OCI-LY1 (cell line): ENCODE measurements at regions not wholly inside any gene's neighbourhood (a gene's known extent, or its start where the extent isn't known, plus 50 kb on each side); places are given as distances from the start of the nearest gene placed in this dataset.

Experiments
- H2AFZ ChIP-seq: fragments of 200-600 bp; sonication (generic), shearing (Covaris generic); 2 replicates; pipeline ENCODE4 v1.6.0; 2014; ENCODE audit warnings: antibody characterized with exemption, mild to moderate bottlenecking, low read length
- H3F3A ChIP-seq: fragments of 200-600 bp; sonication (generic), shearing (Covaris generic); 2 replicates; pipeline ENCODE4 v1.6.0; 2014; ENCODE audit warnings: mild to moderate bottlenecking, antibody characterized with exemption, low read length, moderate library complexity; ENCODE audit not compliant: insufficient read depth
- H3K27ac ChIP-seq: fragments of 200-600 bp; sonication (generic); 2 replicates; pipeline ENCODE4 v1.5.1; 2014; ENCODE audit warnings: low read length, mixed run types, mild to moderate bottlenecking, low read depth; ENCODE audit not compliant: poor library complexity, severe bottlenecking
- H3K27me3 ChIP-seq: fragments of 200-600 bp; sonication (generic); 2 replicates; pipeline ENCODE4 v1.6.0; 2014; ENCODE audit warnings: antibody characterized with exemption, mild to moderate bottlenecking, low read length, moderate library complexity; ENCODE audit not compliant: insufficient read depth
- H3K36me3 ChIP-seq: fragments of 200-600 bp; sonication (generic); 2 replicates; pipeline ENCODE4 v1.6.1; 2014; ENCODE audit warnings: mild to moderate bottlenecking, antibody characterized with exemption, low read length, moderate library complexity, mixed read lengths; ENCODE audit not compliant: insufficient read depth
- H3K4me1 ChIP-seq: fragments of 200-600 bp; sonication (generic); 2 replicates; pipeline ENCODE4 v1.5.1; 2014; ENCODE audit warnings: mild to moderate bottlenecking, low read length, moderate library complexity; ENCODE audit not compliant: insufficient read depth, severe bottlenecking
- H3K4me2 ChIP-seq: fragments of 200-600 bp; sonication (generic), shearing (Covaris generic); 2 replicates; pipeline ENCODE4 v1.6.1; 2014; ENCODE audit warnings: low read length
- H3K4me3 ChIP-seq: fragments of 200-600 bp; sonication (generic); 2 replicates; pipeline ENCODE4 v1.5.1; 2014; ENCODE audit warnings: low read length, low read depth, mild to moderate bottlenecking, mixed read lengths; ENCODE audit not compliant: poor library complexity, severe bottlenecking
- H3K79me2 ChIP-seq: fragments of 200-600 bp; shearing (Covaris generic); 2 replicates; pipeline ENCODE4 v1.6.1; 2016; ENCODE audit warnings: mixed run types, low read length, mixed read lengths; ENCODE audit not compliant: insufficient read depth
- H3K9ac ChIP-seq: fragments of 200-600 bp; sonication (generic), shearing (Covaris generic); 2 replicates; pipeline ENCODE4 v1.6.1; 2014; ENCODE audit warnings: mild to moderate bottlenecking, low read length, mixed read lengths
- H3K9me2 ChIP-seq: fragments of 200-600 bp; sonication (generic), shearing (Covaris generic); 2 replicates; pipeline ENCODE4 v1.6.1; 2014; ENCODE audit warnings: low read depth, mild to moderate bottlenecking, low read length, mixed read lengths
- H3K9me3 ChIP-seq: fragments of 200-600 bp; shearing (Covaris generic); 2 replicates; pipeline ENCODE4 v1.6.1; 2014; ENCODE audit warnings: low read length, mixed read lengths
- H4K20me1 ChIP-seq: fragments of 200-600 bp; sonication (generic), shearing (Covaris generic); 2 replicates; pipeline ENCODE4 v1.6.0; 2016; ENCODE audit warnings: mild to moderate bottlenecking, low read length; ENCODE audit not compliant: insufficient read depth
- EZH2 ChIP-seq: fragments of 200-600 bp; sonication (generic), shearing (Covaris generic); IDR thresholded peaks from 2 replicates; pipeline ENCODE4 v1.8.0; 2017; ENCODE audit warnings: borderline replicate concordance, mixed run types, mild to moderate bottlenecking, antibody characterized with exemption, low read length, moderate library complexity, mixed read lengths
- TF ChIP-seq, protein P1 (sequence below): fragments of 200-600 bp; sonication (generic), shearing (Covaris generic); IDR thresholded peaks from 2 replicates; pipeline ENCODE4 v1.5.1; 2017; ENCODE audit warnings: mild to moderate bottlenecking, antibody characterized with exemption, low read length, moderate library complexity, mixed read lengths

- H3K9me3 ChIP-seq, result no peaks in the 10 kb centered on the region
- no peaks in the 10 kb centered on the region for H3K79me2 ChIP-seq
- no peaks in the 10 kb centered on the region for H3K27me3 ChIP-seq
- H3K27ac ChIP-seq, result no peak overlapping the region
- TF ChIP-seq, protein P1, sequence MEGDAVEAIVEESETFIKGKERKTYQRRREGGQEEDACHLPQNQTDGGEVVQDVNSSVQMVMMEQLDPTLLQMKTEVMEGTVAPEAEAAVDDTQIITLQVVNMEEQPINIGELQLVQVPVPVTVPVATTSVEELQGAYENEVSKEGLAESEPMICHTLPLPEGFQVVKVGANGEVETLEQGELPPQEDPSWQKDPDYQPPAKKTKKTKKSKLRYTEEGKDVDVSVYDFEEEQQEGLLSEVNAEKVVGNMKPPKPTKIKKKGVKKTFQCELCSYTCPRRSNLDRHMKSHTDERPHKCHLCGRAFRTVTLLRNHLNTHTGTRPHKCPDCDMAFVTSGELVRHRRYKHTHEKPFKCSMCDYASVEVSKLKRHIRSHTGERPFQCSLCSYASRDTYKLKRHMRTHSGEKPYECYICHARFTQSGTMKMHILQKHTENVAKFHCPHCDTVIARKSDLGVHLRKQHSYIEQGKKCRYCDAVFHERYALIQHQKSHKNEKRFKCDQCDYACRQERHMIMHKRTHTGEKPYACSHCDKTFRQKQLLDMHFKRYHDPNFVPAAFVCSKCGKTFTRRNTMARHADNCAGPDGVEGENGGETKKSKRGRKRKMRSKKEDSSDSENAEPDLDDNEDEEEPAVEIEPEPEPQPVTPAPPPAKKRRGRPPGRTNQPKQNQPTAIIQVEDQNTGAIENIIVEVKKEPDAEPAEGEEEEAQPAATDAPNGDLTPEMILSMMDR, result no peak
- TF ChIP-seq EZH2, result no peak
- H3K9me2 ChIP-seq, result no peaks in the 10 kb centered on the region
- no peaks in the 10 kb centered on the region for H3K4me1 ChIP-seq
- H3K9ac ChIP-seq, result no peak overlapping the region
- H3F3A ChIP-seq, result no peaks in the 10 kb centered on the region
- H3K36me3 ChIP-seq, result no peaks in the 10 kb centered on the region
- H3K4me2 ChIP-seq, result no peak overlapping the region
- H4K20me1 ChIP-seq, result no peaks in the 10 kb centered on the region
- H2AFZ ChIP-seq, result no peak overlapping the region
- H3K4me3 ChIP-seq, result no peak overlapping the region
Measured at GRCh38 chr22:48845356-48845936, 982.2 kb downstream of the BRD1 start.

GRCh38 chr22:48844056-48844675, 983.5 kb downstream of the BRD1 start:
- TF ChIP-seq, protein P1, result no peak
- no peak for TF ChIP-seq EZH2
- Histone ChIP-seq H3K79me2 (no peaks in the 10 kb centered on the region), H3K9me3 (no peaks in the 10 kb centered on the region)

GRCh38 chr22:48843640-48844039, 984.0 kb downstream of the BRD1 start:
- H3K4me3 ChIP-seq, result no peak overlapping the region
- no peaks in the 10 kb centered on the region for H3F3A ChIP-seq
- no peak overlapping the region for H3K27ac ChIP-seq
- H3K4me1 ChIP-seq, result no peaks in the 10 kb centered on the region
- no peaks in the 10 kb centered on the region for H3K27me3 ChIP-seq
- H3K9me3 ChIP-seq, result no peaks in the 10 kb centered on the region
- TF ChIP-seq EZH2, result no peak
- TF ChIP-seq, protein P1, result no peak
- no peak overlapping the region for H3K9ac ChIP-seq
- H2AFZ ChIP-seq, result no peak overlapping the region
- no peaks in the 10 kb centered on the region for H3K36me3 ChIP-seq
- no peaks in the 10 kb centered on the region for H3K79me2 ChIP-seq
- no peaks in the 10 kb centered on the region for H3K9me2 ChIP-seq
- H3K4me2 ChIP-seq, result no peak overlapping the region
- H4K20me1 ChIP-seq, result no peaks in the 10 kb centered on the region

More at GRCh38 chr22:48844056-48844675, 983.5 kb downstream of the BRD1 start:
- H3K27ac ChIP-seq, result no peak overlapping the region
- H3K4me3 ChIP-seq, result no peak overlapping the region
- H2AFZ ChIP-seq, result no peak overlapping the region
- H3K36me3 ChIP-seq, result no peaks in the 10 kb centered on the region
- H3K4me2 ChIP-seq, result no peak overlapping the region
- H3F3A ChIP-seq, result no peaks in the 10 kb centered on the region
- no peak overlapping the region for H3K9ac ChIP-seq
- no peaks in the 10 kb centered on the region for H4K20me1 ChIP-seq
- no peaks in the 10 kb centered on the region for H3K27me3 ChIP-seq
- no peaks in the 10 kb centered on the region for H3K9me2 ChIP-seq
- no peaks in the 10 kb centered on the region for H3K4me1 ChIP-seq
